ENCODE measurements at regions not wholly inside any gene's neighbourhood (a gene's known extent, or its start where the extent isn't known, plus 50 kb on each side); places are given as distances from the start of the nearest gene placed in this dataset.

- Histone ChIP-seq H3K4me1 (ENCODE audit: control insufficient read depth in 2 of 2, insufficient read depth in 2 of 2, low read length in 2 of 2) (no peaks in the 10 kb centered on the region), H3K79me2 (ENCODE audit: control insufficient read depth, insufficient read depth, low read length) (no peaks in the 10 kb centered on the region), H2AFZ (ENCODE audit: insufficient read depth, low read depth, low read length, poor library complexity, severe bottlenecking) (no peak overlapping the region), H3K4me2 (replicated peaks; ENCODE audit: low read depth, low read length, poor library complexity, severe bottlenecking) (no peak overlapping the region), H3K9ac (ENCODE audit: low read length) (no peak overlapping the region), H3K27ac (ENCODE audit: low read length in 2 of 2) (no peak overlapping the region), H4K20me1 (ENCODE audit: control insufficient read depth, insufficient read depth, low read length, poor library complexity, severe bottlenecking) (no peaks in the 10 kb centered on the region), H3K27me3 (replicated peaks in 1 of 4; ENCODE audit: control extremely low read depth in 1 of 4, control insufficient read depth in 3 of 4, insufficient read depth in 4 of 4, low read length in 3 of 4) (peaks cover 0 to 4% (median 1%) of the 10 kb centered on the region in 4 experiments), H3K9me3 (ENCODE audit: control extremely low read depth in 1 of 3, control insufficient read depth in 2 of 3, insufficient read depth in 1 of 3, low read length in 2 of 3) (no peaks in the 10 kb centered on the region), H3K4me3 (ENCODE audit: control extremely low read depth in 1 of 5, extremely low read depth in 1 of 5, insufficient read depth in 1 of 5, low read depth in 2 of 5, low read length in 4 of 5) (no peak overlapping the region), H3K36me3 (replicated peaks in 1 of 2; ENCODE audit: control extremely low read depth in 1 of 2, control insufficient read depth in 1 of 2, extremely low read depth in 1 of 2, insufficient read depth in 2 of 2, low read length in 1 of 2) (no peaks in the 10 kb centered on the region)
- Mint-ChIP-seq H3K4me1 (no peaks in the 10 kb centered on the region), H3K4me3 (no peak overlapping the region), H3K9me3 (ENCODE audit: insufficient read depth) (no peaks in the 10 kb centered on the region), H3K27ac (no peak overlapping the region), H3K27me3 (peaks cover 15% of the 10 kb centered on the region)
- intact Hi-C loops (cut with micrococcal nuclease) = no loop called here
- ATAC-seq (ENCODE audit: low read depth) (no peak), DNase-seq (no peak)
- TF ChIP-seq EZH2 (IDR thresholded peaks at IDR 0.05; ENCODE audit: borderline replicate concordance, insufficient read depth, low read depth, low read length, poor library complexity, severe bottlenecking) (no peak), CTCF (IDR thresholded peaks at IDR 0.05) (no peak)
- ChIA-PET POLR2A (no interaction called here), CTCF (no interaction called here)
These were observed 445.3 kb upstream of the CCL2 start for GRCh38 chr17:33809748-33810147.

DNA sequence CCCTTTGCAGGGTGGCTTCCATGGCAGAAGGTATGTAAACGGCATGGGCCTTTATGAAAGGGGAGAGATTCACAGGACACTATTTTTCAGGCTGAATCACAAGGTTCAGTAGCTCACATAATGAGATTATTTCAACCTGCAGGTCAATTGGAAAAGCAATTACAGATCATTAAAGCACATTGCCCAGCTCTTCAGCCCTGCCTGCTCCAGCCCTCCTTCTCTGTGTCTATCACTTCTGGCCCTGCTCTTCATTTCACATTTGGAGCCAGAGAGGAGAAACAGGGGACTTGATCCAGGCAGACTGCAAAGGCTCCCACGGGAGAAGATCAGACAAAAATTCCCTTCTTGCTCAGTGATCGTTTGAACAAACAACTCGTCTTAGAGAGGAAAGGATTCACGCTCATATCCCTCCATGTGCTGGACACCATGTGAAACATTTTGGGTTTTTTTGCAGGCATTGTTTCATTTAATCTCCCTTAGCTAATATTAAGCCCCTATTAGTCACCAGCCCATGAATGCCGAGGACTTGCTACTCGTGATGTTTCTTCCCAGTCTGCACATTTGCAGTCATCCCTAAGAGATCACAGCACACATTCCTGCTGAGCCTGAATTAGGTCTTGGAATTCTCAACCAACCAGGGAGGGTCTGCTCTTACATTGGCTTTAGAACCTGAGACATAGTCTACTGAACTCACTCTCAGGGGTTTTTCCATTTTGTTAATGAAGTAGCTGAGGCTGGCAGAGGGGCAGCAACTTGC, 443.9 kb upstream of the CCL2 start:
- Mint-ChIP-seq H3K27me3 (peaks cover 9% of the 10 kb centered on the region), H3K27ac (no peak overlapping the region), H3K9me3 (ENCODE audit: insufficient read depth) (no peaks in the 10 kb centered on the region), H3K4me3 (no peak overlapping the region), H3K4me1 (no peaks in the 10 kb centered on the region)
- no peak for ATAC-seq (ENCODE audit: low read depth)
- WGBS (ENCODE audit: insufficient coverage) = 87% methylated on average over 6 of the region's 7 CpGs
- no peaks in the 10 kb centered on the region for H4K20me1 ChIP-seq (ENCODE audit: control insufficient read depth, insufficient read depth, low read length, poor library complexity, severe bottlenecking)
- ChIA-PET CTCF (interaction anchor here (1.1 kb wide), 1 partner anchor 19 kb away, joined by 3 read pairs; no protein-coding TSS in a partner anchor), POLR2A (no interaction called here)
- no peaks in the 10 kb centered on the region for H3K79me2 ChIP-seq (ENCODE audit: control insufficient read depth, insufficient read depth, low read length)
- no peaks in the 10 kb centered on the region for H3K9me3 ChIP-seq (ENCODE audit: control extremely low read depth in 1 of 3, control insufficient read depth in 2 of 3, insufficient read depth in 1 of 3, low read length in 2 of 3)
- no peak overlapping the region for H3K4me3 ChIP-seq (ENCODE audit: control extremely low read depth in 1 of 5, extremely low read depth in 1 of 5, insufficient read depth in 1 of 5, low read depth in 2 of 5, low read length in 4 of 5)
- H2AFZ ChIP-seq (ENCODE audit: insufficient read depth, low read depth, low read length, poor library complexity, severe bottlenecking) = no peak overlapping the region
- H3K27me3 ChIP-seq (replicated peaks in 1 of 4; ENCODE audit: control extremely low read depth in 1 of 4, control insufficient read depth in 3 of 4, insufficient read depth in 4 of 4, low read length in 3 of 4) = peaks cover 0 to 2% (median 0%) of the 10 kb centered on the region in 4 experiments
- H3K4me2 ChIP-seq (replicated peaks; ENCODE audit: low read depth, low read length, poor library complexity, severe bottlenecking) = no peak overlapping the region
- no peak overlapping the region for H3K27ac ChIP-seq (ENCODE audit: low read length in 2 of 2)
- intact Hi-C loops (cut with micrococcal nuclease) = no loop called here
- H3K36me3 ChIP-seq (replicated peaks in 1 of 2; ENCODE audit: control extremely low read depth in 1 of 2, control insufficient read depth in 1 of 2, extremely low read depth in 1 of 2, insufficient read depth in 2 of 2, low read length in 1 of 2) = no peaks in the 10 kb centered on the region
- H3K4me1 ChIP-seq (ENCODE audit: control insufficient read depth in 2 of 2, insufficient read depth in 2 of 2, low read length in 2 of 2) = no peaks in the 10 kb centered on the region
- no peak overlapping the region for H3K9ac ChIP-seq (ENCODE audit: low read length)
- DNase-seq = no peak
- TF ChIP-seq EZH2 (IDR thresholded peaks at IDR 0.05; ENCODE audit: borderline replicate concordance, insufficient read depth, low read depth, low read length, poor library complexity, severe bottlenecking) = no peak
- TF ChIP-seq CTCF (IDR thresholded peaks at IDR 0.05) = no peak
